ENCODE measurements at regions not wholly inside any gene's neighbourhood (a gene's known extent, or its start where the extent isn't known, plus 50 kb on each side); places are given as distances from the start of the nearest gene placed in this dataset.
A peak's percentile ranks its signal among the peaks of the same experiment; 100 is the strongest.

GRCh38 chr12:32043928-32044549 is 62.6 kb upstream of the BICD1 start:
- DNase-seq (ENCODE audit: low read depth): no peak

DNA sequence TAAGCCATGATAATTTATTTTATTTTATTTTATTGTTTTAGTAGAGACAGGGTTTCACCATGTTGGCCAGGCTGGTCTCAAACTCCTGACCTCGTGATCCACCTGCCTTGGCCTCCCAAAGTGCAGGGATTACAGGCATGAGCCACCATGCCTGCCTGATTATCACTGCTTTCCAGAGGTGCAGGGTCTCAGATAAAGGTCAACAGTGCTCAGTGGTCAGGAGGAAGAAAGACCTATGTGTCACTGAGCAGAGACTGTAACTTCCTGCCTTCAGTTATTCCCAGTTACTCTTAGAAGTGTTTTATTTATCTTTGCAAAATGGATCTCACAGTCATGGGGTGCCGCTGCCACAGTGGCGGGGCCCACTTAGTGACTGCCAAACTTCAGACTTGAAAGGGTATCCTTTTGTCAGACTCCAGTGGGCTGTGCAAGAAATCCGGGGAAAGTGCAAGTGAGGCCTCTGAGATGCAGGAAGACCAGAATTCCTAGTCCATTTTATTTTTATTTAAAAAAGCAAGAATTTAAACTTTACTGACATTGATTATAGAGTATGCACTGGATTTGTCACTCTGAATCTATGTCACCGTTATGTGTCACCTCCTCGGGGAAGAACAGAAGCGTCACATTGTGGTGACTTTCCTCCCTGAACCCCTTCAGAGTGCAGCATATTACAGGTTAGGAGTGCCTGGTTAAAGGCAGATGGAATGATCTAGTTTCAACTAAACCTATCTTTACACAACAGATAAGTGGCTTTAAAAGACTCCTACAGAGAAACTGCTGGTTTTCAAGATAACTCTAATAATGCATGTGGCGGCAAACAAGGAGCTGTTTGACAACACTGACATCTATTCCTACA is 59.1 kb upstream of the BICD1 start:
- no peak for DNase-seq (ENCODE audit: low read depth)

- no peak for DNase-seq (ENCODE audit: low read depth)
These were observed 57.9 kb upstream of the BICD1 start for GRCh38 chr12:32048791-32049190.

DNA sequence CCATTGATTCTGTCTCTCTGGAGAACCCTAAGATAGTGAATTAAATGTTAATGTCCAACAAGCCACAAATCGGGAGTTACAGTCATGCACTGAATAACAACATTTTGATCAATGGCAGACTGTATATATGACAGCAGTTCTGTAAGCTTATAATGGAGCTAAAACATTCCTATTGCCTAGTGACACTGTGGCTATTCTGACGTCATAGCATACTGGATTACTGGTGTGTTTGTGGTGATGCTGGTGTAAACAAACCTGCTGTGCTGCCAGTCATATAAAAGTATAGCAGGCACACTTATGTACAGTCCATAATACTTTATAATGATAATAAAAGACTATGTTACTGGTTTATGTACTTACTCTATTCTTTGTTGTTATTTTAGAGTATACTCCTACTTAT is 56.7 kb upstream of the BICD1 start:
- no peak for DNase-seq (ENCODE audit: low read depth)

DNA sequence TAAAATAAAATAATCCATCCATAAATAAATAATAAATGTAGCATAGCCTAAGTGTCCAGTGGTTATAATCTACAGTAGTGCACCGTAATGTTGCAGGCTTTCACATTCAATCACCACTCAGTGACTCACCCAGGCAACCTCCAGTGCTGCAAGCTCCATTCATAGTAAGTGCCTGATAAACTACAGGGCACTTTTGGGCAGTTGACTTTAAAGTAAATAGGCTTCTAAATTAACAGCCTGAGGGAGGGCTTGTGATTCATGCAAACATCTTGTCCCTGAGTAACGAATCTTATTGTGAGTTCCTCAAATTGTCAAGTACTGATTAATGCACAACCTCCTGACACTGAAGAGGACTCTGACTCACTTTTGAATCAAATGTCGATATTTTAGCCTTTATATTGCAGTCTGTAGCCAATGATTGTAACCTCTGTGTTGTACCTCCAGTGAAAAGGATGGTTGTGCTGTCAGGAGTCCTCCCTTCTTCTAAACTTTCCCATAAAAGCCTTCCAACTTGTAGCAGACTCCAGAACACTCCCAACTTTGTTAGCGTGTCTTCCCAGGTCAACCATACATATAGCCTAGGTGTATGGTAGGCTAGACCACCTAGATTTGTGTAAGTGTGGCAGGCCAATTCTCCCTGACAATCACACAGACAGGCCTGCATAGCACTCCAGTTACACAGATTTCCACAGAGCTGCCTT is 55.0 kb upstream of the BICD1 start:
- peak; percentile 95 for DNase-seq (ENCODE audit: low read depth)

GRCh38 chr12:32052212-32052713 is 54.4 kb upstream of the BICD1 start:
- no peak for DNase-seq (ENCODE audit: low read depth)

GRCh38 chr12:32053881-32054624 is 52.6 kb upstream of the BICD1 start:
- DNase-seq (ENCODE audit: low read depth): no peak

Data from HT1080 (cell line).